Aorta (tissue), 5 donors: ENCODE measurements at regions not wholly inside any gene's neighbourhood (a gene's known extent, or its start where the extent isn't known, plus 50 kb on each side); places are given as distances from the start of the nearest gene placed in this dataset.

ENCODE experiments used
- ATAC-seq: fragments of 200-7000 bp; cut with Tn5 transposase; one replicate; pipeline ENCODE4 v1.9.1; 2022; ENCODE audit warnings: moderate library complexity; ENCODE audit not compliant: low FRiP score
- DNase-seq, 2 donors: peaks; one replicate each; pipeline ENCODE4 v3.0.0-alpha.2; 2020
- H3K27ac ChIP-seq, 2 donors: one replicate each; pipeline ENCODE4 v1.5.1; 2013; ENCODE audit warnings: low read length in 2 of 2, mild to moderate bottlenecking in 2 of 2, moderate library complexity in 2 of 2, control low read depth in 1 of 2, inconsistent platforms in 1 of 2, low read depth in 1 of 2
- H3K27me3 ChIP-seq, 2 donors: one replicate each; pipeline ENCODE4 v1.6.1; 2013; ENCODE audit warnings: control low read depth in 1 of 2, low read length in 1 of 2, mild to moderate bottlenecking in 1 of 2, moderate library complexity in 1 of 2; ENCODE audit not compliant: insufficient read depth in 2 of 2, control insufficient read depth in 1 of 2
- H3K36me3 ChIP-seq, 2 donors: one replicate each; pipeline ENCODE4 v1.6.1; 2013; ENCODE audit warnings: control low read depth in 1 of 2, low read length in 1 of 2, mild to moderate bottlenecking in 1 of 2; ENCODE audit not compliant: insufficient read depth in 2 of 2, control insufficient read depth in 1 of 2
- H3K4me1 ChIP-seq, 2 donors: one replicate each; pipeline ENCODE4 v1.6.1; 2013; ENCODE audit warnings: low read length in 2 of 2, control low read depth in 1 of 2, mild to moderate bottlenecking in 1 of 2, moderate library complexity in 1 of 2; ENCODE audit not compliant: insufficient read depth in 2 of 2, control insufficient read depth in 1 of 2
- H3K4me3 ChIP-seq, 2 donors: one replicate each; pipeline ENCODE4 v1.5.1; 2013; ENCODE audit warnings: low read length in 2 of 2, control low read depth in 1 of 2, mild to moderate bottlenecking in 1 of 2
- H3K9me3 ChIP-seq: one replicate; pipeline ENCODE4 v1.6.1; 2013; ENCODE audit warnings: mild to moderate bottlenecking, low read length; ENCODE audit not compliant: control insufficient read depth
- WGBS, 2 donors: extraction: QIAGEN DNeasy Blood & Tissue Kit; methylation state at CpG; one replicate each; pipeline ENCODE4 v1.1.7; 2013; 5-methylcytosine and 5-hydroxymethylcytosine counted together
- intact Hi-C, 2 donors: fragments of 100-400 bp; cut with DNase I; formaldehyde crosslinking; loops; one replicate each; pipeline versions ENCODE4 v1.14.2 to v1.15.0; 2022
- donor health status: healthy with polysubstance abuse.
- donor health status: Bipolar disorder and iron deficiency.
- donor health status: DM: no; HTN: no; CAD: no.
- donor health status: DM: no; HTN: no; CAD: no.
- donor health status: DM: yes; HTN: yes; CAD: no.

DNA sequence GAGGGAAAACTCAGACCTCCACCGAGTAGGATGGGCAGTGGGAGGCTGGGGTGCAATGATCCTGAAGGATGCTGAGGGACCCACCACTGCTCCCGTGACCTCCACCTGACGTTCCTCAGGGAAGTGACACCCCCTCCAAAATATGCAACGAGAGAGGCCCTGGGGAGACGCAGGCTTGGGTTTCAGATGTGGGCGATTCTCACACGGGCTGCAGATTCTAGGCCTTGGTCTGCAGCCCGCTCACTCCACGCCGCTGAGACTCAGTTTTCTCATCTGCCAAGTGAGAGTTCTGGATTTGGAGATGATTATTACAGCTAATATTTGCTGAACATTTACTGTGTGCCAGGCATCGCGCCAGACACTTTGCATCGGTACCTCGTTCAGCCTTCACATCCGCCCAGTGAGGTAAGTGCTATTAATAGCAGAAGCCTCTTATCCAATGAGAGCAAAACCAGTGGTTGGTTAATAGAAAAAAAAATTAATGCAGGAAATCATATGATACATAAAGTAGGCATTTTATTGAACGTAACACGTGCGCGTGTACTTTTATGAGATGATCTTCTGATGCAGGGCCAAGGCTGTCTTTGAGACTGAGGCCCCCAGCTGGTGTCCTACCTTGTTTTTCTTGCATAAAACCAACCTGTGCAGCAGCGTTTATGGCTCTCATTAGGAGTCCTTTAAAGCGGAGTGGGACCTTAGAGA lies 102.0 kb upstream of the RUNX3 start:
- no peak for ATAC-seq

DNA sequence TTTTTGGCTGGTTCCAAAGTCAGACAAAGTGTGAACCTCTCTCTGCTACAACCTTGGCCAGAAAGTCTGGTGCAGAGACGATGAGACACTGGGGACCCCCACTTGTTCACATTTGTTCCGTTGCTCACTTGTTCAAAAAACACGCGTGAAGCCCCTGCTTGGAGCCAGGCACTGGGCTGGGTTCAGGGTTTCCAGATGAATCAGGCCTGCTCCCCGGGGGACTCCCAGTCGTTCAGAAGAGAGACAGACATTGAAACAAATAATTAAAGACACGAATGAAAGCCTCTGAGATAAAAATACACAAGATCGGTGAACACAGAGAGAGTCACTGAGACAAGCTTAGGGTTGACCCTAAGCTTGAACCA lies 101.5 kb upstream of the RUNX3 start:
- ATAC-seq (no peak), DNase-seq (no peak)
- no peaks in the 10 kb centered on the region for H3K36me3 ChIP-seq
- no peak overlapping the region for H3K4me3 ChIP-seq
- intact Hi-C loops = loop anchor here in 1 of 2 donors (10.0 kb wide), 1 partner anchor 167 kb away; no protein-coding TSS in a partner anchor
- WGBS, 2 donors = 55 to 64% methylated on average over 8 of the region's 8 CpGs
- H3K27ac ChIP-seq = no peak overlapping the region
- H3K9me3 ChIP-seq = no peaks in the 10 kb centered on the region
- H3K27me3 ChIP-seq = no peaks in the 10 kb centered on the region
- no peaks in the 10 kb centered on the region for H3K4me1 ChIP-seq

More for the DNA sequence above, 102.0 kb upstream of the RUNX3 start:
- Histone ChIP-seq H3K4me1 (no peaks in the 10 kb centered on the region), H3K27me3 (no peaks in the 10 kb centered on the region), H3K4me3 (no peak overlapping the region), H3K27ac (no peak overlapping the region), H3K9me3 (no peaks in the 10 kb centered on the region), H3K36me3 (no peaks in the 10 kb centered on the region)
- WGBS, 2 donors = 44 to 47% methylated on average over 21 of the region's 21 CpGs
- intact Hi-C loops = loop anchor here in 1 of 2 donors (10.0 kb wide), 1 partner anchor 167 kb away; no protein-coding TSS in a partner anchor
- no peak for DNase-seq

GRCh38 chr1:25030674-25031589 lies 100.9 kb upstream of the RUNX3 start:
- ATAC-seq = no peak
- DNase-seq = no peak
- WGBS, 2 donors = 74 to 76% methylated on average over 6 of the region's 6 CpGs
- Histone ChIP-seq H3K27me3 (no peaks in the 10 kb centered on the region), H3K27ac (no peak overlapping the region), H3K9me3 (no peaks in the 10 kb centered on the region), H3K4me3 (no peak overlapping the region), H3K36me3 (no peaks in the 10 kb centered on the region), H3K4me1 (no peaks in the 10 kb centered on the region)
- intact Hi-C loops = loop anchor here in 1 of 2 donors (10.0 kb wide), 1 partner anchor 166 kb away; no protein-coding TSS in a partner anchor

- no peaks in the 10 kb centered on the region for H3K4me1 ChIP-seq
- H3K4me3 ChIP-seq = no peak overlapping the region
- H3K9me3 ChIP-seq = no peaks in the 10 kb centered on the region
- intact Hi-C loops = loop anchor here in 1 of 2 donors (10.0 kb wide), 1 partner anchor 165 kb away; no protein-coding TSS in a partner anchor
- no peak for DNase-seq
- 94 to 95% methylated on average over 2 of the region's 2 CpGs for WGBS, 2 donors
- H3K36me3 ChIP-seq = no peaks in the 10 kb centered on the region
- ATAC-seq = no peak
- H3K27ac ChIP-seq = no peak overlapping the region
- no peaks in the 10 kb centered on the region for H3K27me3 ChIP-seq
Measured at GRCh38 chr1:25030012-25030411, 99.9 kb upstream of the RUNX3 start.

DNA sequence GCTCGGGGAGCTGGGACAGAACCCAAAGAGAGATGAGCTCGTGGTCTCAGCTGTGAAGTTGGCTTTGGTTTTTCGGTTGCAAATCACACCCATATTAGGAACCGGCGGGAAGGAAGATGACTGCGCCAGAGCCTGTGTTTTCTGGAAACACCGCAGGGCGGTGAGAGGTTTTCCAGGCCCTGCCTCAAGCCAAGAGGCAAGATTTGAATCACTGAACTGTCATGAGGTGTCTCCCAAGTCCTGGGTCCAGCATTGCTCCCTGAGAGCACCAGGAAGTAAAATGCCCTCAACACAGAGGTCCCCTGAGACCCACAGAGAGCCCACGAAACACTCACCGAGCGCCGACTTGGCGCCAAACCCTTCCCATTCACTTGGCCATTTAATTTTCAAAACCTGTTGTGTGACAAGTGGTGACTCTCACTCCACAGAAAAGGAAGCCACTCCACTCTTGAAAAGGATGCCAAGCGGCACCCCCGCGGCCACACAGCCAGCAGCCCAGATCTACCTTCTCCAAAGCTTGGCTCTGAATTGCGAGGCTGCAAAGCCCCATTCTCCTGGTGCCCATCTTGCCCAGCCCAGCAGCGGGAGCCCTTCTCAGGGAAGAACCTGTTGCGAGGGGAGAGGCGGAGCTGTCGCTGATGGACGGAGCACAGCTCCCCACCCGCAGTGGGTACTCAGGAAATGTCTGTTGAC lies 99.0 kb upstream of the RUNX3 start:
- intact Hi-C loops = no loop called here
- H3K36me3 ChIP-seq = no peaks in the 10 kb centered on the region
- H3K4me3 ChIP-seq = no peak overlapping the region
- H3K27ac ChIP-seq = no peak overlapping the region
- WGBS, 2 donors = 76 to 82% methylated on average over 23 of the region's 23 CpGs
- no peaks in the 10 kb centered on the region for H3K4me1 ChIP-seq
- H3K9me3 ChIP-seq = no peaks in the 10 kb centered on the region
- no peak for ATAC-seq
- DNase-seq = no peak
- H3K27me3 ChIP-seq = no peaks in the 10 kb centered on the region

DNA sequence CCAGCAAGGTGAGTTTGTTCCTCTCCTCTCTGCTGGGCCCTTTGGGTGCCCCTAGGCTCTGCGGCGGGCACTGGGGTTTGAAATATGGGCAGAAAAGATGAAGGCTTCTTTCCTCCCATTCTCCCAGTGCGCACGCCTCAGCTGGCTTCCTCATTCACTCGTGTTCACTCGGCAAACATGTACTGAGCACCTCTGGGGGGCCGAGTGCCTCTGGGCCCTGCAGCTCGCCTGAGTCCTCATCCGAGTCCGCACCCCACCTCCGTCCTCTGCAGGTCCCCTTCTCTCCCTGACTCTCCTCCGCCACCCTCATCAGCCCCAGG lies 98.5 kb upstream of the RUNX3 start:
- H3K36me3 ChIP-seq = no peaks in the 10 kb centered on the region
- H3K4me3 ChIP-seq = no peak overlapping the region
- no peaks in the 10 kb centered on the region for H3K27me3 ChIP-seq
- intact Hi-C loops = no loop called here
- H3K9me3 ChIP-seq = no peaks in the 10 kb centered on the region
- ATAC-seq (no peak), DNase-seq (no peak)
- 89 to 90% methylated on average over 12 of the region's 12 CpGs for WGBS, 2 donors
- H3K4me1 ChIP-seq = no peaks in the 10 kb centered on the region
- no peak overlapping the region for H3K27ac ChIP-seq

DNA sequence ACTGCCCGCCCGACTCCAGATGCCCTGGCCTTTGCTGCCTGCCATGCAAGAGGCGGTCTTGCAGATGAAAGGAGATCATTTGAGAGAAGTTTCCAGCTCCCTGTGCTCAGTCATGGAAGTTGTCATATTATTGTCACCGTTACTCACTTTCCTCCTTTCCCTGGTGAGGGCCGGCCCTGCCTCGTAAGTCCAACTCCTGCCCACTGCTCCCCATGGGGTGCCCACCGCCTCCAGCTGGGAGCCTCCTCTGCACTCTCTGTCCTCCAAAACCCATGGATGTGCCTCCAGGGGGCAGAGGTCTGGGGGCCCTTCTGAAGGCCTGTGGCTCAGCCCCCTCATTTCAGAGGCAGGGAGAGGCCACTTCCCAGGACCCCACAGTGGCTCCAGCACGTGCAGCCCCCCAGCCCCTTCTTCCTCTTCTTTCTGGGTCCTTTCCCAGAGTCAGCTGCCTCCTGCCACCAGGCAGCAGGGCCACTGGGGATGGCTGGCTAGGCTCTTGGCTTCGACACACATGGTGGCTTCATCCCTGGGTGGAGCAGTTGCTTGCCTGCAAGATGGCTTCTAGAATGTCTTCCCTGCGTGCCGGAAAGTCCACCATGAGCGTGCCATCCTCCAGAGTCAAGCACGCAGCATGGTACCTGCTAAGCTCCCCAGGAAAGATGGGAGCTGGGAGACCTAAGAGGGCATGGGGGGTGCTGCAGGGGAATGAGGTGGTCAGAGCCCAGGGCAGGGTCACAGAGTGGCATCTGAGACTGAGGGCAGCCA lies 97.9 kb upstream of the RUNX3 start:
- H3K4me1 ChIP-seq = no peaks in the 10 kb centered on the region
- no peaks in the 10 kb centered on the region for H3K36me3 ChIP-seq
- no peaks in the 10 kb centered on the region for H3K9me3 ChIP-seq
- no peak overlapping the region for H3K4me3 ChIP-seq
- intact Hi-C loops = no loop called here
- H3K27me3 ChIP-seq = no peaks in the 10 kb centered on the region
- H3K27ac ChIP-seq = no peak overlapping the region
- ATAC-seq (no peak), DNase-seq (no peak)
- 84 to 90% methylated on average over 13 of the region's 13 CpGs for WGBS, 2 donors

DNA sequence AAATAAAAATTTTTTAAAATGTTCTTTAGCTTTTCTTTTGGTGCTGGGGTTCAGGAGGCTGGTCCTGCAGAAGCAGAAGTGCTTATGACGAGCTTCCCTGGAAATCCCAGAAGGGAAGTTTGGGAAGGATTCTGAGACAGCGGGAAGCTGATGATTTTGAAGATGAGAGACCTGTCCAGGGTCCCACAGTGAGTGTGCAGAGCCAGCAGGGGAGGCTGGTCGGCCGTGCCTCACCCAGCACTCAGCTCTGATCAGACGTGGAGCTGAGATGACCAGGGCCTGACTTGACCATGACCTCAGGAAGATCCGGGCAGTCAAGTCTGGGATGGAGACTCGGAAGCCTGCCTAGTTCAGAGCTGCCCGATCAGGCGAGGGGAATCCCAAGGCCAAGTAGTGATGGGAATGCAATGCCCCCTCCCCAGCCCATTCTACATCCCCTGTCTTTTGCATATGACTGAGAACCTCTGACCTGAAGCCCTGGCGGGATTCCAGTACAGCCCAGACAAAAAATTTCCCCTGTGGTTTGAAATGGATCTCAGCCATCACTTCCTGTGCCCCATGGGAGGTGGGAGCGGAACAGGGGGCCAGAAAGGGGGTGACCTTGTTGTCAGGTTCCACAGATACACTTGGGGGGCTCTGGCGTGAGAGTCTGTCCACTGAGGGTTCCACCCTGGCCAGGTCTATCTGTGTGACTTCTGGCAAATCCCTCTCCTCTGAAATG lies 96.8 kb upstream of the RUNX3 start:
- H3K36me3 ChIP-seq = no peaks in the 10 kb centered on the region

More for the DNA sequence above, 96.8 kb upstream of the RUNX3 start:
- H3K27me3 ChIP-seq = no peaks in the 10 kb centered on the region
- H3K4me1 ChIP-seq = no peaks in the 10 kb centered on the region
- intact Hi-C loops = no loop called here
- H3K27ac ChIP-seq = no peak overlapping the region
- H3K4me3 ChIP-seq = no peak overlapping the region
- no peaks in the 10 kb centered on the region for H3K9me3 ChIP-seq
- WGBS, 2 donors = 74 to 76% methylated on average over 12 of the region's 12 CpGs
- no peak for DNase-seq
- ATAC-seq = no peak
